HuH-7 (cell line): ENCODE measurements at regions not wholly inside any gene's neighbourhood (a gene's known extent, or its start where the extent isn't known, plus 50 kb on each side); places are given as distances from the start of the nearest gene placed in this dataset.
A peak's percentile ranks its signal among the peaks of the same experiment; 100 is the strongest.

ENCODE experiments used
- DNase-seq: peaks from one replicate; pipeline ENCODE4 v3.0.0; 2011; ENCODE audit warnings: low spot score

DNA sequence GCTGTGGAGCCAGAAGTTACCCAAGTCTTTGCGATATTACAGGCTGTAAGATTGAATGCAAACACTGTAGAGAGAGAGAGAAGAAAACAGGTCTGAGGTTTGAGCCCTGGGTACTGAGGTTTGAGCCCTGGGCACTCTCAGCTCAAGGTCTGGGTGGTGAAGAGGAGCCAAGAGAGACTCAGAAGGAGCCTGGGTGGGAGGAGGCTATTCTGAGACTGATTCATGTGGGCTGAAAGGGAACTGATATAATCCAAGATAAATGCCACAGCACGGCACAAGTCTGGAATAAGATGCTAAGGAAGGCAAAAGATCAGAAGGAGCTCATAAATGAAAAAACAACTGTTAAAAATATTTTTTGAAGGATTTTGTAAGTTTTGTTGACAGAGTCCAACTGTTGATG is 407.6 kb upstream of the HS6ST1 start:
- no peak for DNase-seq

DNA sequence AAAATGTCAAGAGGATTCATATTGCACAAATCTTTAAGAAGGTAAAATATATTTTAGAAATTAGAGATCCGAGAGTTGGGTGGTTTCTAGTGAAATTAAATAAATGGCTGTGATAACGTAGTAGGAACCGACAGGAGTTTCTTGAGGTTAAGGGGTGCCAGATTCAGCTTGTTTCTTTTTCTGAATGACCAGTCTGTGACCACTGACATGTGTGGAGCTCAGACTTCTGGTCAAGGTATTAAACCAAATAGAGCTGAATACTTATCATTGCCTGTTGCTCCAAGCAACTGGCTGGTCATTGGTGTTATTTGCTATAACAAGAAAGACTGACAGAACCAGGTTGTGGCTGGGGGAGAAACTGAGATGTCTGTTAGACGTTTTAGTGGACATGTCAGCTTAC is 408.2 kb upstream of the HS6ST1 start:
- no peak for DNase-seq

DNA sequence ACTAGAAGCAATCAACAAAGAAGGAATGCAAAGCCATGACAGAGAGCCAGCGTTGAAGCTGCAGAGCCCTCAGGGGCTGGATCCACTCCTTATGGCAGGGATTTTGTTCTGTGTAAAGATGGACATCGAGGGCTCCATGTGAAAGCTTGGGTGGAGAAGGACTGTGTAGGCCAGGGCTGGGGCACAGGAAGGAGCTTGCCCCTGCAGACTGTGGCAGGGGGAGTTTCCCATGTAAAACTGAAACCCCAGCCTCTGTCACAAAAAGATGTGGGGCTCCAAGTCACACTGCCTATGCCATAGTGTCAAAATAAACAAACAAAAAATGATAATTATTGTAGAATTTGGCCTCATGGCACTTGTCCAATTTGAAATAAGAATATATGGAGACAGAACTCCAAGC is 408.7 kb upstream of the HS6ST1 start:
- DNase-seq = no peak

DNA sequence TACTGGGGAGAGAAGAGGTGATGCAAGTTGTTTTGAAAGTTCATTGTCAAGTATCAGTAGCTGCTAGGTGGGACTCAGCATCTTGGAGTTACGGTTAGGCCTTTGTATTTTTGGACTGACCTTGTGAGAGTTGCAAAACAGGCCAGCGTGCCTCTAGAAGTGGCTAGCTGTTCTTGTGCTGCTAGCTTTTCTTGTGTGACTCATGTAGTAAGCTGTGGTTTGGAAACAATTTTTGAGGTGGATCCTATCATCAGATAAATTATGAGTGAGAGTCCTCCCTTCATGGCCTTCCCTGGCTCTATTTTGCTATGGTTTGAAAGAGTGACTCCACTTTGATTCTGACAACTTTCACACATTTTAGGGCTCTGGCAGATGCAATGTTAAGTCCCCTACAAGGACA is 409.2 kb upstream of the HS6ST1 start:
- no peak for DNase-seq

DNA sequence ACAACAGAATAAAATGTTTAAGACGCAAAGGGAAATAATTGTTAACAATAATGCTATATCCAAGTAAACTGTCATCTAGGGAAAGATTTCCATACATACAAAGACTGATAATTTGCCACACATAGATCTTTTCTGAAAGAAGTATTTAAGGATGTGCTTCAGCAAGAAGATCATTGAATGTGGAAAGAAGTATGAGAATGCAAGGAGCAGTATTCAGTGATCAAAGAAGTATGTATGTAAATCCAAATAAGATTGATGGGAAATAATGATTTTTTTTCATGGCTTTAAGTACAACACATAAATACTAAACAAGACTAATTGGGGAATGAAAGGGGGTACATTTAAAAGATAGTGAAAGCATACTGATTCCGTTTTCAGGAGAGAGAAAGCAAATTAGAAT is 410.4 kb upstream of the HS6ST1 start:
- DNase-seq = no peak

DNA sequence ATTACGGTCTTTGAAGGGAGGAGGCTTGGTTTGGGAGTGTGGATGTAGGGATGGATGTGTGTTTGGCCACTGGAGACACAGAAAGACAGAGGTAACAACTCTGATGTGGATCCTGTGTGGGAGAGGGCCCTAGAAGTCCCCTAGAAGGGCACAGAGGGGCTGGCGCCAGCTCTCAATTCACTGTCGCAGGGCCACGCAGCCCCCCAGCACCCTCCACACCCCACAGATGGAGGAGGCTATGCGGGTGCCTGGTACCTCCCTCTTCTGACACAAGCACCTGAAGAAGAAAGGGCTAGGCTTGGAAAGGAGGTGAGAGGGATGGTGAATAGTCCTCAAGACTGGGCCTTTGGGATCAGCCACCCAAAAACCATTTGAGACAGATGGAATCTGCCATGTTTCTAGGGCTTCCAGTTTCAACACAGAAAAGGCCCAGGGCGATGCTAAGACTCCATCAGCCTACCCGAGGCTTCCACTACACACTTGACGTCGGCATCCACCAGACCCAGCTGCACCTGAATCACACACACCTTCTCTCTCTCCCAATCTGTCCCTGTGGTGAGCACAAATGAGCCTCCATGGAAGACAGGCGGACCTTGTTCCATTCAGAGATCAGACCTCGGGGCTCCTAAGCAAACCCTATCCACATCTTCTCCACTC is 413.5 kb upstream of the HS6ST1 start:
- DNase-seq = no peak

DNA sequence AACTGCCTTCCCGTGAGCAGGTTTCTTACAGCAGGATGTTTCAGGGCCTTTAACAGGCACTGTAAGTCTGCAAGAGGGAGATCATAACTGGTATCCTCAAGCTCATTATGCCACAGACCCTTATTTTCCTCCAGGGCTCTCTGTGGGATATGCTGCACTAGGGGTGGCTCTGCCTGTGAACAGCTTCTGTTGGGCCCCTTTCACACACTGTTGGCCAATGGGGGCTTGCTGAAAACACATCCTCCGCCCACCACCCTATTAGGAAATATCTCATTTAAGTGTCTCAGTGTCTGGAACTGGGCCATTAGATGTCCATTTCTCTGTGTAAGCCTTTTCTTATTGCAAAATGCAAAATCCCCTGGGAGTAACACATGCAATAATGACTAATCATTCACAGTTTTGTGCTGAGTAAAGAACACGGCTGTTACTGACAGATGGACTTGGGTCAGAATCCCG is 414.3 kb upstream of the HS6ST1 start:
- DNase-seq = no peak

DNA sequence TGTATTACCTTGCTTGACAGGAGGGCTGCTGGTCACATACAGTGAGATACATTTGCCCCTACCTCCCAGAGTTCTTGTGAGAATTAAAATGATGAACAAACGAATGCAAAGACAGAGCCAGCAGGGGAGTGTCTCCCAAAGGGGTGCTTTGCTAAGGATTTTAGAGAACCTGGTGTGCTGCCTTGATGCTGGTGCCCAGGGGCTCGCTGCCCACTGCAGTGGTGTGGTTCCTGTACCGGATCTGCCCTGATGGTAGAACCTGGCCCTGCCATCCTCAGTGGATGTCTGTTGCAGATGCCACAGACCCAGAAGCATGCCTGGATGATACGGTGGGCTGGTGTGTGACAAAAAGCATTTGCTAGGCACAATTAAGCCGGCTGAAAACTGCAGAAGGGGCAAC is 414.8 kb upstream of the HS6ST1 start:
- no peak for DNase-seq

DNA sequence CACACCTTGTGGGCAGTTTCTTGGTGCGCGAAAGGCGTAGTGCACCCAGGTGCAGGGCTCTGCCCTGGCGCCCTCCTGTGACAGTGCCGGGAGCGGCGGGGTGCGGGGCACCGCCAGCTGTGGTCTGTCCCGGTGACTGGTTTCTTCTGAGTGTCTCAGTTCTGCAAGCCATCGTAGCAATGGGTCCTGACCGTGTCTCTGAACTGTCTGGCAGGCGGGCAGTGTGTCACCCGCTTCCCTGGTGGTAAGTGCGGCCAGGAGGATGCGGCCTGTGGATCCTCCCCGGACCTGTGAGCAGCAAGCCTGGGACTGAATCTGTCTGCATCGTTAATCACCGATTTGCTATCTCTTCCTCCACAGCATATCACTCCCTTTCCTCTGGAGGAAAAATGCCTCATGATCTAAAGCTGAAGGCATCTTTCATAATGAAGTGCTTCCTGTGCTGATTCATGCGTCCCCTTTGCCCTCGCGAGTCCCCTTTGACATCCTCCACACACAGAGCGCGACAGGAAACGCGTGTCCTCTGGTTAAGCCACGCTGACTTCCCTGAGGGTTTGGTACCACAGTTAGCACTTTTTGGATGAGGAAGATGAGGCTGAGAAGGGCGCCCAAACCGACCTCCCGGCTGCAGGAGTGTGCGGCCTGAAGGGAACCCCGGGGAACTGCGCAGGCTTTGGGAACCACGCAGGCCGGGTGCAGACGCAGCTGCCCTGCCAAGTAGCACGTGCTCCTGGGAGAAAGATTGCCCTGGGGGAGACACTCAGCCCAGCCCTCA is 416.0 kb upstream of the HS6ST1 start:
- no peak for DNase-seq

DNA sequence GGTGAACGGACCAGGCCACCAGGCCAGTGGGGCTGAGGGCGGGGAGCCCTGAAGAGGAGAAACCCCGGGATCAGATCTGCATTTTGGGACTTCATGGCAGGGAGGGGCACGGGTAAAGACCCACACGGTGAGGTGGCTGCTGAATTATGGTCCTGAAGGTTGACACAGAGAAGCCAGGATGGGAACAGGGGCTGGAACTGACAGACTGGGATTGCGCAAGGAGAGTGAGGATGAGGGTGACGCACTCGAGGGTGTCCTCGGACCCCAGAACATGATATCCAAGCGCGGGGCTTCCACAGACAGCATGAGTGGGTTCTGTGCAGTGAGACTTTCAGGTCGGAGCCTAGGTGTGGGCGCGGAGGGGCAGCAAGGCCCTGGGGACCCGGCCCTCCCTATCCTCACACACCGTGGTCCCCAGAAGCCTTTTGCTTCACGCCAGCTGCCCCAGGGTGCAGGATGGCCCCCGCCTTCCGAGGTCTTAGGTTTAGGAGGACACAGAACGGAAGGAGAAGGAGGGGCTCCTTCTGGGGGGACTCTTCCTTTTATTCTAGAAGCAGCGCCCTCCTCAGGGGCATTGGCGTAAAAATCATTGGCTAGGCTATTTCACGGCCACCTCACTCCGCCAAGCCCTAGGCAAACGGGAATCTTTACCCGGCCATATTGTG is 416.8 kb upstream of the HS6ST1 start:
- DNase-seq = no peak

DNA sequence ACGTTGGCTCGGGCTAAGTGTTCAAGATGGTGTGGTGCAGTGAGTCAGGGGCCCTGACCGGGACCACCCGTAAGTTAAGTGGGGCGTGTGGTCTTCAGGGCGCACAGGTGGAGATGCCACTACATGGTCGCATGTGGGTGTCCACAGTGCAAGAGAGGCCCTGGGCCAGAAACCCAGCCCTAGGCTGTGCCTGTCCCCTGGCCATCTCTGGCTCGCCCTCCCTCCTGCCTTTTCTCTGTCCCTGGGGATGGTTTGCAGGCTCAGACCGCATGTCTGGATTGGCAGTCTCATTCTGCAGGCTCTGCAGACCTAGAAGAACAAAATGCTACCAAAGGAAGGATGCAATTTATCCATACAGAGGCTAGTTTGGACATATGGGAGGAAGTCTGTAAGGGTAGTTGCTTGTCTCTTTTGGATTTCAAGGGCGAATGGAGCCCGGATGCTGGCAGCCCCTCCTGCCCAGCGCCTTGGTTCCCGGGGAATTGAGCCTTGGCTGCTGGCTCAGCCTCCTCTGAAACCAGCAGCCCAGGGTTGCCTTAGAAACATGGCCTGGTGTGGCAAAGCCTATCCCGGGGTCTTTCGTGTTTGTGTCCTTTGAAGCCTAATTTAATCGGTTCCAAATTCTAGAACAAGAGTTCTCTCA is 417.5 kb upstream of the HS6ST1 start:
- DNase-seq = no peak

DNA sequence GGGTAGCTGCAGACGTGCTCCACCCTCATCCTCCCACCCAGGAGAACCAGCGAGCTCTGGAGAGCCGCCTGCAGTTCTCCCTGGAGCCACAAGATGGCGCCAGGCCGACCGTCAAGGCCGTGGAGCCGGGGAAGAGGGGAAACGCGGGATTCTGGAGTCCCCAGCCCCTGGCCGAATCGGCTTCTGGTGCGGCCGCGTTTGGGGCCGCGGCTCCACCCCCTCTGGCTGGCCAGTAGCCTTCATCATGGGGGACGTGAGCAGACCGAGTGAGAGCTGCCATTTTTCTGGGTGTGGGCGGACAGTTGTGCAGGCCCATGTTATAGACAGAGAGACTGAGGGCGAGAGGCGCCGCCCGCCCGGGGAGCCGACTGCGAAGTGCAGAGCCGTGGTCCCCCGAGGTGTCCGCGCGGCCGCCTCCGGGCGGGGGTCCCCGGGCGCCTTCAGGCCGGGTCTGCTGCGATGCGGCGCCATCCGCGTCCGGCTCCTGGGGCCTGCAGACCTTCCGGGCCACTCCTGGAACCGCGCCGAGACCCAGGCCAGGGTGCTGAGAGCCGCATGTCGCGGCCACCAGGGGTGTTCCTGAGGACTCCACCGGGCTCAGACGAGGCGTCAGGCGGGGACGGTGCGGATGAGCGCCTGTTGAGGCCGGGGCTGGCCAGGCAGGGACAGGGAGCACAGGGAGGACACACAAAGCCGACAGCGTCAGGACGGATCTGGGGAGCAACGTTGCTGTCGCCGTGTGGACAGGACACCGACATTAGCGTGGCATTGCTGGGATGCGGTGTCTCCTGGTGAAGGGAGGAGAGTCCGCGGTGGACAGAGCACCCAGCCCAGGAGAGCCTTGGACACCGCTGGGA is 418.2 kb upstream of the HS6ST1 start:
- DNase-seq = peak; percentile 87

DNA sequence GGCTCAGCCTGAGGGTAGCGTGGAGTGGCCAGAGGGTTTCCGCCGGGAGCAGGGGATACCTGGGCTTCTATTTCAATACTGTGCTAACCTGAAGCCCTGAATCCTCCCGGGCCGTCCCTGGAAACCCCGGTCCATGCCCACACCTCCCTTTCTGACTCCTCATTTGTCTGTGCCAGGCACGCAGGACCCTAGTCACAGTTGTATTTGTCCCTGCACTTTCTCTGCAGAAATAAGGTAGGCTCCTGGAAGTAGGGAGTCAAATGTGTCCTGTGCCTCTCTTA is 418.8 kb upstream of the HS6ST1 start:
- DNase-seq = no peak

DNA sequence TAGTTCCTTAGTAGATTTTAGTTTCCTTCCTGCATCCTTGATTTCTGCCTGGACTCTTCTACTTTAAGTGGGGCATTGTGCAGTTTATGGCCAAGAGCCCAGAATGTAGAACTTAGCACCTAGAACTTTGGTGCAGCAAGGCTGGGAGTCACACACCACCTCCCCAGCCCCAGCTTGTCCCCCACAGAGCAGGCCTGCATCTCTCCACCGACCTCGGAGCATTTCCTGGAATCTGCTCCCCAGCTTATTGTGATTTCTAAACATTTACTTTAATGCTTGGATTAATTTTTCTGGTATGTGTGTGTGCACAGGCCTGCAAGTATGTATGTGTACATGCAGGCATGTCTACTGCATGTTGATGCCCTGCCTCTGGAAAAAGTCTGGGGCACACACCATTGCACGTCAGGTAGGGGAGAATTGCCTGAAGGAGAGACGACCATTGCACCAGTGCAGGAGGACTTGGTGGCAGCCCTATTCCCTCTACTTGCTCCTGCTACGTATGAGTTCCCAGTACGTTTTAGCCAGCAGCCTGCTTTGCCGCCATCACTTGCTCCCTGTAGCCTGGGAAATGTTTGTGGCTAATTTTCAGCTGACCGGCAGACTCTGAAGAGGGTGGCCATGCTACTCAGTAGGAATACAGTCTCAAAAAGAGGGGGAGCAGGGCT is 419.9 kb upstream of the HS6ST1 start:
- no peak for DNase-seq

DNA sequence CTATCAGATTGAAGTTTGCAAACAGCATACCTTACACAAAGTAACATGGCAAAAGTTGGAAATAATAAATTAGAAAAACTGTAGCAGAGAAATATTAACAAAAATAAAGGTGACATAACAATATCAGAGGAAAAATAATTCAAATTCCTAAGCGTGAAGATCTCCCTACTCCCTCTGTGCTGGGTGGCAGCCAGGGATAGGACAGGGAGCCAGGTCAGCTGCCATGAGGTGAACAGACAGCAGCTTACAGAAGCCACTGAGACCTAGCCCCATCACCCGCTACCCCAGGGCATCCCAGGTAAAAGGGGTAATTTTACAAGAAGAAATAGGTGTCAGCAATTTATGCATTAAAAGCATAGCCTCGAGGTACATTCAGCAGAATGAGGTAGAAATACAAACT is 423.8 kb upstream of the HS6ST1 start:
- no peak for DNase-seq

DNA sequence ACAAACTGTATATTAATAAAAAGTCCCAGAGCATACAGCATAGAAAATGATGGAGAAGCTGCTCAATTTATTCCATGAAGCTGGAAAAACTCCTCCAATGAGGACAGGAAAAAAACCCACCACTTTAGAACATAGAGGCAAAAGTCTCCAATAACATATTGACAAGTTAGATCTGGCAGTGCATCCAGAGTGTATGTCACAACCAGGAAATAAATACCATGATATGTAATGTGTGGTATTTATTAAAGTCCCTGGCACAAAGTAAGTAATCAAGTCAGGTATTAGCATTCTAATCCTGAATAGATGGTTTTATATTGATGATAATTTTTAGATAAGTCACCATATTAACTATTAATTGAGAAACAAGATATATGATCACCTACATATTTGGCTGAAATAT is 427.3 kb upstream of the HS6ST1 start:
- DNase-seq = no peak

DNA sequence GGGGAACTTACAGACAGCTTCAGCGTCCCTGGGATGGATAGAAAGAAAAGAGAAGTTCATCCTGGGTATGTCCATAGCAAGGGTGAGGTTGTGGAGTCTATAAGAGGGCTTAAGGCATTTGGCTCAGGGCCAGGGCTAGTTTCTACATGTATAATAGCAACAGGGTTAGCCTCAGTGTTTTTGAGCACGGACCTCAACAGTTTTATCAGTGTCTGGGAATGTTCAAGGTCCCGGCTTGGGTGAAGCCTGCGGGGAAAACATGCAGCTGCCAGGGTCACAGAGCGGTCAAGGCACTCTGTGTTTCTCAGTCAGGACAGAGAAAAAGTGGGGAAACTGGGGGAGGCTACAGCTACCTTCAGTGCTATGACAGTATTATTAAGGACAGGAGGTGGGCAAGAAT is 427.7 kb upstream of the HS6ST1 start:
- DNase-seq = no peak

DNA sequence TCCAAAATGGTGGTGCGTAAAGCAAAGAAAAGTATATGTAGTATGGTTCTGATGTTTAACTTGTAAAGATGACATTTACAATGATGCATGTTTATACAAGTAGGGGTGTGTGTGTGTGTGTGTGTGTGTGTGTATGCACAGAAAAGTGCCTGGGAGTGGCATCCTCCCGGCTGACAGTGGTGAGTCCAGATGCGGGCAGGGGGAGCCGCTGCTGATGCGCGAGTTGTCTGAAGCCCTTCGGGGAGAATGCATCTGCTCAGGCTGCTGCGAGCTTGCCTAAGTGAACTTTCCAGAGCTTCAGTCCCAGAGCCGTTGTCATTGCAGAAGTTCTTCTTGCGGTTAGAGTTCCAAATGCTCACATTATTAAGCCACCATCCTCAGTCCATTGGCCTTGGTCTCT is 429.7 kb upstream of the HS6ST1 start:
- no peak for DNase-seq

DNA sequence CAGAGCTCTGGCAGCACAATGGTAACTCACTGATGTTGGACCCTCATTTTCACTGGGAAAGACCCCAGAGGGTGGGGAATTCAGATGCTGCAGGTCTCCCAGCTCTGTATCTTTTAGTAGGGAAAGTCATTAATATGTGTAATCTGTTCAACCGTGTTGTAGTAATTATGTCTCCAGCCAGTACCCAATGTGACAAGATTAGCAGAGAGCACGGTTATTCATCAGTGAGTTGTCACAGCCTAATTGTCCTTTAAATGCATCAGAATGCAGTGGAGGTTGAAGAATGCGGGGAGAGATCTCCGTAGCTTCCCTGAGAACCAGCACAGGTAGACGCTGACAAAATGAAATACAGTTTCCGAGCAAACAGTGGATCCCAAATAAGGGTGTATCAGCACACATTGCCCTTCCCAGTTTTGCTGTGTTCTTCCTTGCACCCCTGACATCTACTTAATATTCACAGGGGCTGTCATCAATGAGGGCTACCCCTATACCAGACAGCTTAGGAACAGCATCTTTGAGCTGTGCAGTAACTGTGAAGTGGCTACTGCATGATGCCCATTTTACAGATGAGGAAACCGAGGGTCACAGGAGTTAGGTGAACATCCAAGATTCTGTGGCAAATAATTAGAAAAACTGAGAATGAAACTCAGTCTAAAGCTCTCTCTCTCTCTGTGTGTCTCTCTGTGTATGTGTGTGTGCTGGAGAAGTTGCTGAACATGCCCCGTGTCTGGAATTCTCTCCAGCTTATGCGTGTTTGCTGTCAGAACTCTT is 430.4 kb upstream of the HS6ST1 start:
- no peak for DNase-seq

DNA sequence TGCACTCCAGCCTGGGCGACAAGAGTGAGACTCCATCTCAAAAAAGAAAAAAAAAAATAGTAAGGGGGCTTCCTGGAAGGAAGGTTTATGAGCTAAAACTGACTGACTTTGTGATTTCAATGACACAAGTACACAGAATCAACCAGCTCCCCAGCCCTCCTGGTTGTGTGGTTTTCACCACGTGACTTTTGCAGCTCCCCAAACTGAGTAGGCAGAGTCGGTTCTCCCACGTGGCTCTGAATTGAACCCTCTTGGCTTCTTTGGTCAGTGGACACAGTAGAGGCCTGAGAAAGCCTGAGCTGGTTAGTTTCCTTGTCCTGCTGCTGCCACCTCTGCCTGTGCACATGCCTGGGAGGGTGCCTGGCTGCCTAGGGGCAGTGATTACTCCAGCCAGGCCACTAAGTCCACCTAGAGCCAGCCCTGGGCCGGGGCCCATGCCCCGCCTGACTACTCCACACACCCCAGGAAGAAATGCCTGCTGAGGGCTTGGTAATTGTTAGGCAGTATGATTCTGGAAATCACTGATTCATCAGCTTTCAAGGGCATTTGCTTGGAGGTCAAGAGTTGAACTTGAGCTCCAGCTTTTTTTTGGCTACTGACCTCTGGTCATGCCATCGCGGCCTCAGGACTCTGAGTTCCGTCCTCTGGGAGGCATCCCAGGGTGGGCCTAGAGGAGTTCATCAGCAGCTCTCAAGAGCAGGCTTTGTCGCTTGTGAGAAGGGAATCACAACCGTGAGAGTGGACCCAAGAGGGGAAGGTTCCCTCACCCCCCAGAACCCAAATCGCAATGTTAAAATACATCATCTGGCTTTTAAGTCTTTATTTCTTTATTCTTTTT is 431.9 kb upstream of the HS6ST1 start:
- no peak for DNase-seq
